ENCODE measurements at regions not wholly inside any gene's neighbourhood (a gene's known extent, or its start where the extent isn't known, plus 50 kb on each side); places are given as distances from the start of the nearest gene placed in this dataset.
A peak's percentile ranks its signal among the peaks of the same experiment; 100 is the strongest.

- DNase-seq, result no peak
Measured at GRCh38 chr4:128600410-128600809, 209.1 kb upstream of the JADE1 start.

GRCh38 chr4:128597500-128597899 lies 212.0 kb upstream of the JADE1 start:
- DNase-seq, result no peak

- DNase-seq, result no peak
Measured at GRCh38 chr4:128596853-128597252, 212.6 kb upstream of the JADE1 start.

- DNase-seq, result no peak
Measured at GRCh38 chr4:128596115-128596514, 213.4 kb upstream of the JADE1 start.

GRCh38 chr4:128591482-128591881 lies 218.0 kb upstream of the JADE1 start:
- no peak for DNase-seq

- peak; percentile 64 for DNase-seq
Measured at GRCh38 chr4:128590773-128591172, 218.7 kb upstream of the JADE1 start.

GRCh38 chr4:128590034-128590740 lies 219.3 kb upstream of the JADE1 start:
- no peak for DNase-seq

- no peak for DNase-seq
Measured at GRCh38 chr4:128589384-128589965, 220.0 kb upstream of the JADE1 start.

GRCh38 chr4:128587382-128587781 lies 222.1 kb upstream of the JADE1 start:
- DNase-seq, result no peak

- no peak for DNase-seq
Measured at GRCh38 chr4:128583753-128584712, 225.5 kb upstream of the JADE1 start.

- no peak for DNase-seq
Measured at GRCh38 chr4:128582427-128582870, 227.1 kb upstream of the JADE1 start.

- DNase-seq, result no peak
Measured at GRCh38 chr4:128579154-128579853, 230.2 kb upstream of the JADE1 start.

- no peak for DNase-seq
Measured at GRCh38 chr4:128574706-128575105, 234.8 kb upstream of the JADE1 start.

GRCh38 chr4:128573781-128574508 lies 235.6 kb upstream of the JADE1 start:
- DNase-seq, result no peak

GRCh38 chr4:128572778-128573241 lies 236.7 kb upstream of the JADE1 start:
- no peak for DNase-seq

GRCh38 chr4:128571747-128572146 lies 237.8 kb upstream of the JADE1 start:
- DNase-seq, result no peak

GRCh38 chr4:128570387-128570975 lies 239.0 kb upstream of the JADE1 start:
- no peak for DNase-seq

GRCh38 chr4:128566693-128567092 lies 242.8 kb upstream of the JADE1 start:
- no peak for DNase-seq

GRCh38 chr4:128565565-128566186 lies 243.8 kb upstream of the JADE1 start:
- no peak for DNase-seq

GRCh38 chr4:128565054-128565453 lies 244.4 kb upstream of the JADE1 start:
- no peak for DNase-seq

- no peak for DNase-seq
Measured at GRCh38 chr4:128564081-128564630, 245.3 kb upstream of the JADE1 start.

All from hindlimb muscle (tissue), 1 donor.